Progenitor cell of endocrine pancreas (in vitro differentiated cells): ENCODE measurements at regions not wholly inside any gene's neighbourhood (a gene's known extent, or its start where the extent isn't known, plus 50 kb on each side); places are given as distances from the start of the nearest gene placed in this dataset.

Experiments used
- DNase-seq: peaks from one replicate; pipeline ENCODE4 v3.0.0; 2021; ENCODE audit warnings: low spot score; ENCODE audit not compliant: unreplicated experiment
- H3K27ac Mint-ChIP-seq: 2 replicates; pipeline ENCODE4 v1.8.0; 2021; ENCODE audit warnings: mild to moderate bottlenecking, moderate library complexity, mixed read lengths
- H3K27me3 Mint-ChIP-seq: 2 replicates; pipeline ENCODE4 v1.8.0; 2021; ENCODE audit warnings: mixed read lengths
- H3K36me3 Mint-ChIP-seq: 2 replicates; pipeline ENCODE4 v1.8.0; 2022; ENCODE audit warnings: mixed read lengths; ENCODE audit not compliant: insufficient read depth
- H3K4me1 Mint-ChIP-seq: 2 replicates; pipeline ENCODE4 v1.8.0; 2021; ENCODE audit warnings: low read depth, mixed read lengths
- H3K4me3 Mint-ChIP-seq: 2 replicates; pipeline ENCODE4 v1.8.0; 2021; ENCODE audit warnings: low read depth, mild to moderate bottlenecking, moderate library complexity, mixed read lengths
- H3K9me3 Mint-ChIP-seq: 2 replicates; pipeline ENCODE4 v1.8.0; 2021; ENCODE audit warnings: low read depth, mixed read lengths
- TF ChIP-seq, protein P1 (sequence below): fragments of 200-600 bp; sonication (generic); IDR thresholded peaks from one replicate; pipeline ENCODE4 v1.5.0; 2021; ENCODE audit warnings: antibody characterized with exemption, mild to moderate bottlenecking; ENCODE audit not compliant: unreplicated experiment

DNA sequence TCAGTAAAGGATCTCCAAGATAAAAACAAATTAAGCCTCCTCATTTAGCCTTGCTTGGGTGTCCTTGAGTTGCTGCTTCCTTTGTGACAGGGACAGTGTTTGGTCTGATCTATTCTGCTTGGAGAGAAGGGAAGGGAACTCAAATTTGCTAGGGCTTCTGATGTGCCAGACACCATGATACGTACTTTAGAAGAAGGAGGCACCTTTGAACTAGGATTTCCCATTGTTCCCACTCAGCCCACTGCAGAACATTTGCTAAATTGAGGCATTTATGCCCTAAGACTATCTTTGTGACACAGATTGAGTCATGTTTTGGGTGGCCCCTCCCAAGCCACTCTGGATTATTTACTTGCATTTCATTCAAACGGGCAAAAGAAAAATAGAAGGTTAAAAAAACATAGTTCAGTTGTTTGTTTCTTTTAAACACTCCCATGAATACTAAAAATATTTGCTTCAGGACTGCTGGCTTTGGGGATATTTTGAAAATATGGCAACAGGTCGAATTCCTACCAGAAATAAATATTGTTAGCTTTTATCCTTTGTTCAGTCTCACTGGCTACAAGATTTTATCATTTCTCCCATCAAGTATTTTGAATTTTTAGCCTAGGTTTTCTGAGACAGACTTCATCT lies 81.9 kb upstream of the WLS start:
- Mint-ChIP-seq H3K9me3 (no peaks in the 10 kb centered on the region), H3K27ac (no peak overlapping the region), H3K27me3 (no peaks in the 10 kb centered on the region), H3K4me3 (no peak overlapping the region), H3K4me1 (peaks cover under 1% of the 10 kb centered on the region), H3K36me3 (no peaks in the 10 kb centered on the region)
- TF ChIP-seq, protein P1, sequence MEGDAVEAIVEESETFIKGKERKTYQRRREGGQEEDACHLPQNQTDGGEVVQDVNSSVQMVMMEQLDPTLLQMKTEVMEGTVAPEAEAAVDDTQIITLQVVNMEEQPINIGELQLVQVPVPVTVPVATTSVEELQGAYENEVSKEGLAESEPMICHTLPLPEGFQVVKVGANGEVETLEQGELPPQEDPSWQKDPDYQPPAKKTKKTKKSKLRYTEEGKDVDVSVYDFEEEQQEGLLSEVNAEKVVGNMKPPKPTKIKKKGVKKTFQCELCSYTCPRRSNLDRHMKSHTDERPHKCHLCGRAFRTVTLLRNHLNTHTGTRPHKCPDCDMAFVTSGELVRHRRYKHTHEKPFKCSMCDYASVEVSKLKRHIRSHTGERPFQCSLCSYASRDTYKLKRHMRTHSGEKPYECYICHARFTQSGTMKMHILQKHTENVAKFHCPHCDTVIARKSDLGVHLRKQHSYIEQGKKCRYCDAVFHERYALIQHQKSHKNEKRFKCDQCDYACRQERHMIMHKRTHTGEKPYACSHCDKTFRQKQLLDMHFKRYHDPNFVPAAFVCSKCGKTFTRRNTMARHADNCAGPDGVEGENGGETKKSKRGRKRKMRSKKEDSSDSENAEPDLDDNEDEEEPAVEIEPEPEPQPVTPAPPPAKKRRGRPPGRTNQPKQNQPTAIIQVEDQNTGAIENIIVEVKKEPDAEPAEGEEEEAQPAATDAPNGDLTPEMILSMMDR, result no peak
- no peak for DNase-seq

DNA sequence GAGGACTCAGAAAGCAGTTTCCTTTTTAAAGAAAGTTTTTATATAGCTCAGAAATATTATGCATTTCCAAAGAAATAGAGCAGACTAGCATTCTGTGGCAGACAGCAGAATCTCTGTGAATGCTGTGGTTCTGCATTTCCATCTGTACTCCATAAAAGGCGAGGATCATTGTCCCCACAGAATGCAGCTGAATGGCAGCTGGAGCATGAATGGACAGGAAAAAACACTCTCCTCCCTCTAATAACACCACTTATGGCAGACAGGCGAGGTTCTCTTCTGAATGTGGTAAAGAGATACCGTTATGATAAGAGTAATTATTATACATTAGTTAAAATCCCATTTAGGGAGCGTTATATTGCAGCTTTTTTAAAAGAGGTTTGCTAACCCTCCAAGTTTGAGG lies 81.4 kb upstream of the WLS start:
- no peak for DNase-seq
- Mint-ChIP-seq H3K4me3 (no peak overlapping the region), H3K4me1 (peaks cover 2% of the 10 kb centered on the region), H3K9me3 (no peaks in the 10 kb centered on the region), H3K27me3 (no peaks in the 10 kb centered on the region), H3K36me3 (no peaks in the 10 kb centered on the region), H3K27ac (no peak overlapping the region)
- TF ChIP-seq, protein P1, result no peak

DNA sequence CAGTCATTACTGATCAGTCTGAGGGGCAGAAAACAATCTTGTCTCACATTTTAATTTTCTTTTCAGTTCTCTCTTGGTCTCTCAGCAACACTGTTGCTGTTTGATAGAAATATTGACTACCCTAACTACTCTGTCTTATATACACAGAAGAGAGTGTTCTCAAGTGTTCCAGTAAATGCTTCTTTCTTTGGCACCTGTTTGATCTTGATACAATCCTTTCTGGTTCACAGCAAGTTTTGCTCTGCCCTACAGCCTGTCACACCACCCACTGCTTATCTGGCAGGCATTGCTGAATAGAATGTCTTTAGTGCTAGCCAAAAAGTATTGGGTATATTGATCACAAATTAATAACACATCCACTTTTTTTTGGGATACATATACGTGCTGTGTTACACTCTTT lies 75.7 kb upstream of the WLS start:
- H3K4me3 Mint-ChIP-seq, result no peak overlapping the region
- DNase-seq, result no peak
- no peaks in the 10 kb centered on the region for H3K27me3 Mint-ChIP-seq
- TF ChIP-seq, protein P1, result no peak
- peaks cover 16% of the 10 kb centered on the region for H3K4me1 Mint-ChIP-seq
- H3K27ac Mint-ChIP-seq, result no peak overlapping the region
- no peaks in the 10 kb centered on the region for H3K36me3 Mint-ChIP-seq
- H3K9me3 Mint-ChIP-seq, result no peaks in the 10 kb centered on the region

DNA sequence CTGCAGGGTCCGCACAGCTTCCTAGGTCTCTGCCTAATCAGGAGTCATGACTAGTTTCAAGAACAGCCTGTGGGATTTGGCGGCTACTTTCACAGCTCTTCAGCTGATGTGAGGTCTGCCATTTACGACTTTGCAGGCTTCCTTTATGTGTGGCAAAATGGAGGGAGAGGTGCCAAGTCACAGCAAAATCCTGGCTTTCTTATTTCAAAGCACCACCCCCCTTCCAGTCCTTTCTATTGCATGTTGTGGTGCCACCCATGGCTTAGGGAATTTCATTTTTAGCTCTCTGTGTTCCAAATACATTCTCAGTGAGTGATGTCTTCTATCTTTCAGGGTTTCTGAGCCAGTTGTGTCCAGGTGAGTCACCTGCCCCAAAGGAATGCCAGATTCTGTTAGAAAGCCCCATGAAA lies 75.1 kb upstream of the WLS start:
- no peak for DNase-seq
- Mint-ChIP-seq H3K4me1 (peaks cover 16% of the 10 kb centered on the region), H3K9me3 (no peaks in the 10 kb centered on the region), H3K27ac (peak overlapping the region; percentile 13), H3K4me3 (no peak overlapping the region), H3K36me3 (no peaks in the 10 kb centered on the region), H3K27me3 (peaks cover 4% of the 10 kb centered on the region)
- TF ChIP-seq, protein P1, result no peak

DNA sequence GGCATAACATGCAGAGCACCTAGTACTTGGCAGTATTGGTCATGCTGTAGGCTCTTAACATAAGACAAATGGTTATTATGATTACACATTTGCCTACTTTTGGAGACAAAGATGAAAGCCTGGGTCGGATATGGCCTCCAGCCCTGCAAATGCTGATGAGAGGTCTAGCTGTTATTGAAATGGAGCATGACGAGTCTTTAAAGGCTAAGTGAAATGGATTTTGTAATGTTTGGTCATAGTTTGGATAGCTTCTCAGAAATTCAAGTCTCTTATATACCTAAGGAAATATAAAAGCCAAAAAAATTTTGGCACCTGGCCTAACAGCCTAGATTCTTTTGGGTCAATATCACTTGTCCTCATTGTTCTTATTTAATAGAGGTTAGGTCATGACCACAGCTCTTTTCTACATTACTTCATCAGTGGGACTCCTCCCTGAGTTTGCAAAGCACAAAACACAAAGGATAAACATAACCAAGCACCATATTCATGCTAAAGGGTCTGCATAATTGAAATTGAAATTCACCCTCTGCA lies 69.2 kb upstream of the WLS start:
- peaks cover 2% of the 10 kb centered on the region for H3K4me1 Mint-ChIP-seq
- TF ChIP-seq, protein P1, result no peak
- no peak overlapping the region for H3K4me3 Mint-ChIP-seq
- peaks cover 14% of the 10 kb centered on the region for H3K27me3 Mint-ChIP-seq
- no peaks in the 10 kb centered on the region for H3K36me3 Mint-ChIP-seq
- no peak for DNase-seq
- no peak overlapping the region for H3K27ac Mint-ChIP-seq
- no peaks in the 10 kb centered on the region for H3K9me3 Mint-ChIP-seq
